ENCODE measurements at regions not wholly inside any gene's neighbourhood (a gene's known extent, or its start where the extent isn't known, plus 50 kb on each side); places are given as distances from the start of the nearest gene placed in this dataset.

- no peak for TF ChIP-seq CTCF (IDR thresholded peaks at IDR 0.05)
- no peak for TF ChIP-seq POLR2A (IDR thresholded peaks at IDR 0.05)
Measured at GRCh38 chr11:24093375-24093774, 403.5 kb upstream of the LUZP2 start.
